Fibroblast of the conjunctiva (primary cell): ENCODE measurements at regions not wholly inside any gene's neighbourhood (a gene's known extent, or its start where the extent isn't known, plus 50 kb on each side); places are given as distances from the start of the nearest gene placed in this dataset.

ENCODE experiments used
- DNase-seq: peaks from one replicate; pipeline ENCODE4 v3.0.0-alpha.2; 2010; ENCODE audit warnings: low read depth

GRCh38 chr2:121165038-121165542 lies 119.9 kb downstream of the TFCP2L1 start:
- DNase-seq = no peak
